Erythroblast (primary cell): ENCODE measurements at regions not wholly inside any gene's neighbourhood (a gene's known extent, or its start where the extent isn't known, plus 50 kb on each side); places are given as distances from the start of the nearest gene placed in this dataset.

Source experiments
- GATA1 ChIP-seq: IDR thresholded peaks from 2 replicates; pipeline ENCODE4 v1.6.1; 2011; ENCODE audit warnings: low read depth, mild to moderate bottlenecking, control low read depth, low read length, moderate library complexity
- POLR2A ChIP-seq: IDR thresholded peaks from 2 replicates; pipeline ENCODE4 v1.6.1; 2011; ENCODE audit warnings: mild to moderate bottlenecking, low read length

GRCh38 chr1:99546432-99547416, 99.2 kb upstream of the PALMD start:
- TF ChIP-seq POLR2A (no peak), GATA1 (no peak)
